PC-9 (cell line): ENCODE measurements at regions not wholly inside any gene's neighbourhood (a gene's known extent, or its start where the extent isn't known, plus 50 kb on each side); places are given as distances from the start of the nearest gene placed in this dataset.

Experiments
- EZH2 ChIP-seq: fragments of 200-600 bp; sonication (generic); IDR thresholded peaks from 2 replicates; pipeline ENCODE4 v1.8.0; 2017; ENCODE audit warnings: antibody characterized with exemption, low read depth
- TF ChIP-seq, protein P1 (sequence below): fragments of 200-600 bp; sonication (generic); conservative IDR thresholded peaks from 2 replicates; pipeline ENCODE4 v1.6.1; 2017; ENCODE audit warnings: mixed run types, antibody characterized with exemption, mild to moderate bottlenecking, moderate library complexity

DNA sequence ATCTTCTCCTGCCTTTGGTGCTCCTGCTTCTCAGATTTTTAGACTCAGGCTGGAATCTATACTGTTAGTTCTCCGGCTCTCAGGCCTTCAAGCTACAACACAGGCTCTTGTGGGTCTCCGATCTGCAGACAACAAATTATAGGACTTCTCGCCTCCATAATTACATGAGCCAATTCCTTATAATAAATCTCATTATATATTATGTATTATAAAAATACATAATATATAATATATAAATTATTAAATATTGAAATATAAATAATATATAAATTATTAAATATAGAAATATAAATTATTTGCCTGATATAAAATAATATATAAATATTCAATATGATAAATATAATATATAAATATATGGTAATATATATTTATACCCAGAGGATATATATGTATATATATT lies 1214.0 kb downstream of the ROBO2 start:
- TF ChIP-seq, protein P1, sequence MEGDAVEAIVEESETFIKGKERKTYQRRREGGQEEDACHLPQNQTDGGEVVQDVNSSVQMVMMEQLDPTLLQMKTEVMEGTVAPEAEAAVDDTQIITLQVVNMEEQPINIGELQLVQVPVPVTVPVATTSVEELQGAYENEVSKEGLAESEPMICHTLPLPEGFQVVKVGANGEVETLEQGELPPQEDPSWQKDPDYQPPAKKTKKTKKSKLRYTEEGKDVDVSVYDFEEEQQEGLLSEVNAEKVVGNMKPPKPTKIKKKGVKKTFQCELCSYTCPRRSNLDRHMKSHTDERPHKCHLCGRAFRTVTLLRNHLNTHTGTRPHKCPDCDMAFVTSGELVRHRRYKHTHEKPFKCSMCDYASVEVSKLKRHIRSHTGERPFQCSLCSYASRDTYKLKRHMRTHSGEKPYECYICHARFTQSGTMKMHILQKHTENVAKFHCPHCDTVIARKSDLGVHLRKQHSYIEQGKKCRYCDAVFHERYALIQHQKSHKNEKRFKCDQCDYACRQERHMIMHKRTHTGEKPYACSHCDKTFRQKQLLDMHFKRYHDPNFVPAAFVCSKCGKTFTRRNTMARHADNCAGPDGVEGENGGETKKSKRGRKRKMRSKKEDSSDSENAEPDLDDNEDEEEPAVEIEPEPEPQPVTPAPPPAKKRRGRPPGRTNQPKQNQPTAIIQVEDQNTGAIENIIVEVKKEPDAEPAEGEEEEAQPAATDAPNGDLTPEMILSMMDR, result no peak
- TF ChIP-seq EZH2, result no peak
